ENCODE measurements at regions not wholly inside any gene's neighbourhood (a gene's known extent, or its start where the extent isn't known, plus 50 kb on each side); places are given as distances from the start of the nearest gene placed in this dataset.

DNA sequence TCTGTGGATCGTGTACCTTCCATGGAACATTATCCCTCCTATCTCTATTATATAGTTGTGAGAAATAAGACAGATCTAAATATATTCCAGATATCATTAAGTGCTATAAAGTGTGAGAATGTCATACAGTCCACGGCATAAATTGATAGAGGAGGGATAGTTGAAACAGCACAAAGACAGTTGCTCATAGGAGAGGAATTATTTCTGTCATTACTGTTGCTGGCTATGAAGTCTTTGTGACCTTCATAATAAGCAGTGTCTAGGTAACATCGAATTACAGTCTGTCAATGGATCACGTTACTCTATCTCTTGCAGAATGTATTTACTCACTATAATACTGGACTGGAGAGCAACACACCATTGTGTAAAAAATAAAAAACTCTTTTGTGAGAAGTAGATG lies 671.5 kb upstream of the PCDH20 start:
- intact Hi-C loops (cut with DNase I), result no loop called here
- no peak overlapping the region for H3K27ac ChIP-seq (ENCODE audit: low read depth in 1 of 2, low read length in 2 of 2)
- WGBS, 2 donors, result 73 to 74% methylated on average over 4 of the region's 4 CpGs

GRCh38 chr13:62085337-62086229 lies 669.9 kb upstream of the PCDH20 start:
- Histone ChIP-seq H3K9me3 (ENCODE audit: control insufficient read depth, low read length) (no peaks in the 10 kb centered on the region), H3K27ac (ENCODE audit: low read depth in 1 of 2, low read length in 2 of 2) (no peak overlapping the region), H3K36me3 (ENCODE audit: control insufficient read depth in 1 of 2, insufficient read depth in 2 of 2, low read length in 1 of 2) (no peaks in the 10 kb centered on the region), H3K4me1 (ENCODE audit: control insufficient read depth in 1 of 2, insufficient read depth in 2 of 2, low read length in 2 of 2) (no peaks in the 10 kb centered on the region), H3K4me3 (ENCODE audit: low read length in 2 of 2) (no peak overlapping the region), H3K27me3 (ENCODE audit: control insufficient read depth in 1 of 2, insufficient read depth in 2 of 2, low read length in 1 of 2) (no peaks in the 10 kb centered on the region)
- intact Hi-C loops (cut with DNase I), result no loop called here
- no peak for DNase-seq
- WGBS, 2 donors, result 38 to 39% methylated on average over 5 of the region's 5 CpGs
- ATAC-seq (ENCODE audit: low FRiP score), result no peak

More for the DNA sequence above, 671.5 kb upstream of the PCDH20 start:
- Histone ChIP-seq H3K4me1 (ENCODE audit: control insufficient read depth in 1 of 2, insufficient read depth in 2 of 2, low read length in 2 of 2) (no peaks in the 10 kb centered on the region), H3K4me3 (ENCODE audit: low read length in 2 of 2) (no peak overlapping the region), H3K9me3 (ENCODE audit: control insufficient read depth, low read length) (no peaks in the 10 kb centered on the region), H3K36me3 (ENCODE audit: control insufficient read depth in 1 of 2, insufficient read depth in 2 of 2, low read length in 1 of 2) (no peaks in the 10 kb centered on the region), H3K27me3 (ENCODE audit: control insufficient read depth in 1 of 2, insufficient read depth in 2 of 2, low read length in 1 of 2) (no peaks in the 10 kb centered on the region)
- no peak for ATAC-seq (ENCODE audit: low FRiP score)
- DNase-seq, result no peak

DNA sequence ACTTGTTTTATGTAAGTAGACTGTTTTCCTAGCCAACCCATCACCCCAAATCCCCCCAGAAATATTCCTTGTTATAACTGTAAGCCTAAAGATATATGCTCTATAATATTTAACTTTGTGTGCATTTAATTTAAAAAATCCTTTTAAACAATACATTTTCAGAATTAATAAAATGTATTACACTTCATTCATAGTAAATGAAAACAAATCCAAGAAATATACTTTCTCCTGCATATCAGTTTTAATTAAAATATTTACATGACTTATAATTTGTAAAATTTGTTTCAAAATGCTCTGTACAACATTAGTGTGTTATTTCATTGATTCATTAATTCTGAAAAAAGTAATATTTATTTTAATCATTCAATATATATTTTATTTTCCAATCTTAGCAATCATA lies 669.1 kb upstream of the PCDH20 start:
- Histone ChIP-seq H3K4me1 (ENCODE audit: control insufficient read depth in 1 of 2, insufficient read depth in 2 of 2, low read length in 2 of 2) (no peaks in the 10 kb centered on the region), H3K9me3 (ENCODE audit: control insufficient read depth, low read length) (no peaks in the 10 kb centered on the region), H3K36me3 (ENCODE audit: control insufficient read depth in 1 of 2, insufficient read depth in 2 of 2, low read length in 1 of 2) (no peaks in the 10 kb centered on the region), H3K27me3 (ENCODE audit: control insufficient read depth in 1 of 2, insufficient read depth in 2 of 2, low read length in 1 of 2) (no peaks in the 10 kb centered on the region), H3K4me3 (ENCODE audit: low read length in 2 of 2) (no peak overlapping the region), H3K27ac (ENCODE audit: low read depth in 1 of 2, low read length in 2 of 2) (no peak overlapping the region)
- ATAC-seq (ENCODE audit: low FRiP score) (no peak), DNase-seq (no peak)
- intact Hi-C loops (cut with DNase I), result no loop called here

- ATAC-seq (ENCODE audit: low FRiP score), result no peak
- intact Hi-C loops (cut with DNase I), result no loop called here
- 51 to 56% methylated on average over 4 of the region's 4 CpGs for WGBS, 2 donors
- no peak for DNase-seq
- H3K9me3 ChIP-seq (ENCODE audit: control insufficient read depth, low read length), result peaks cover 1% of the 10 kb centered on the region
- H3K27ac ChIP-seq (ENCODE audit: low read depth in 1 of 2, low read length in 2 of 2), result no peak overlapping the region
- no peaks in the 10 kb centered on the region for H3K36me3 ChIP-seq (ENCODE audit: control insufficient read depth in 1 of 2, insufficient read depth in 2 of 2, low read length in 1 of 2)
- no peaks in the 10 kb centered on the region for H3K4me1 ChIP-seq (ENCODE audit: control insufficient read depth in 1 of 2, insufficient read depth in 2 of 2, low read length in 2 of 2)
- H3K27me3 ChIP-seq (ENCODE audit: control insufficient read depth in 1 of 2, insufficient read depth in 2 of 2, low read length in 1 of 2), result no peaks in the 10 kb centered on the region
- H3K4me3 ChIP-seq (ENCODE audit: low read length in 2 of 2), result no peak overlapping the region
Observed at GRCh38 chr13:62067821-62068220, 652.2 kb upstream of the PCDH20 start.

DNA sequence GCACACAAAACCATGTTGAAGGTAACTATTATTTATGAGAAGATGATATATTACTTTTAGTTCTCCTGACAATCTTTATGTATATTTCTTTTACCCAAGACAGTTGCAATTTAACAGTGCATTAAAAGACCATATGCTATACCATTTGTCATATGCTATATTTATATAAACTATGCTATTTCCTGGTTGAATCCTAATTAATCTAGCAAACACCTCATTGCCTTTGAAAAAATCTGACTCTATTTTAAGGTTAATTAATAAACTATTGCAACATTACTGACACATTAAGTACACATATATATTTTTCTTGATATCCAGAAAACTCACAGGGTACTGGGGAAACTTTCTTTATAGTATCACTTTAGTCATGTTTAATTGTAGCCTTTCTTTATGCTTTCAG lies 649.4 kb upstream of the PCDH20 start:
- Histone ChIP-seq H3K4me1 (ENCODE audit: control insufficient read depth in 1 of 2, insufficient read depth in 2 of 2, low read length in 2 of 2) (no peaks in the 10 kb centered on the region), H3K4me3 (ENCODE audit: low read length in 2 of 2) (no peak overlapping the region), H3K27me3 (ENCODE audit: control insufficient read depth in 1 of 2, insufficient read depth in 2 of 2, low read length in 1 of 2) (no peaks in the 10 kb centered on the region), H3K36me3 (ENCODE audit: control insufficient read depth in 1 of 2, insufficient read depth in 2 of 2, low read length in 1 of 2) (no peaks in the 10 kb centered on the region), H3K9me3 (ENCODE audit: control insufficient read depth, low read length) (peaks cover 1% of the 10 kb centered on the region), H3K27ac (ENCODE audit: low read depth in 1 of 2, low read length in 2 of 2) (no peak overlapping the region)
- DNase-seq (no peak), ATAC-seq (ENCODE audit: low FRiP score) (no peak)
- intact Hi-C loops (cut with DNase I), result no loop called here

DNA sequence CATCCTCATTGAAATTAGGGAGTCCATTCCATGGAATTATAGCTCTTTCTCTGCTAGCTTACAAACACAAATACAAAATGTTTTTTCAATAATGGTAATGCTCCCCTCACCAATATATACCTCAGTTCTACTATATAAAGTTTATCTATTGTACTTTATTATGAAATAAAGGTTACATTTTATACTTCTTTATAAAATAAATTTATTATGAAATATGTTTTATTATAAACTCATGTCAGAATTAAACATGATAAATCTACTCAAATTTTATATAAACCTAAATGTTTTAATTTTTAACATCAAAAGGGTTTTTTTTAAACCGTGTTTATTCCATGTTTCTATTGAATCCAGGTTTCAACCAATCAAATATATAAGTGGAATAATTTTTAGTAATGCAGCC lies 646.1 kb upstream of the PCDH20 start:
- 62 to 77% methylated on average over 1 of the region's 1 CpG for whole genome bisulfite sequencing, 2 donors

DNA sequence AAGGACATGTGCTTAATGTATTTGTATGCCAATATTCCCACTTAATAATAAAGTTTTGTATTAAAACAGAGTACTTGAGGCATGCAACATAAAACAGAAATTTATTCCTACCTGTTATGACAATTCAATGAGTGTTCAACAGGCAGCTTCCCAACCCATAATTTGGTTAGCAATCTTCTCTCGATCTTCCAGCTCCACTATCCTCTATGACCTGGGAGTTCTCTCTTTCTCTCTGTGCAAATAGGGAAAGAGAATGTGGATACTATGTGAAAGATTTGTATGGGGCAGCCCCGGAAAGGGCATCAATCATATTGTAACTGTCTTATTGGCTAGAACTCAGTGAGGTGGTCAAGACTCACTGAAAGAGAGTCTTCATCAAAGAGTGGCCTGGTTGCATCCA lies 644.9 kb upstream of the PCDH20 start:
- ATAC-seq (ENCODE audit: low FRiP score) (no peak), DNase-seq (no peak)
- H3K9me3 ChIP-seq (ENCODE audit: control insufficient read depth, low read length), result peaks cover 1% of the 10 kb centered on the region
- no peak overlapping the region for H3K4me3 ChIP-seq (ENCODE audit: low read length in 2 of 2)
- no peaks in the 10 kb centered on the region for H3K27me3 ChIP-seq (ENCODE audit: control insufficient read depth in 1 of 2, insufficient read depth in 2 of 2, low read length in 1 of 2)
- H3K4me1 ChIP-seq (ENCODE audit: control insufficient read depth in 1 of 2, insufficient read depth in 2 of 2, low read length in 2 of 2), result no peaks in the 10 kb centered on the region
- 90 to 96% methylated on average over 2 of the region's 2 CpGs for WGBS, 2 donors
- H3K27ac ChIP-seq (ENCODE audit: low read depth in 1 of 2, low read length in 2 of 2), result no peak overlapping the region
- intact Hi-C loops (cut with DNase I), result no loop called here
- no peaks in the 10 kb centered on the region for H3K36me3 ChIP-seq (ENCODE audit: control insufficient read depth in 1 of 2, insufficient read depth in 2 of 2, low read length in 1 of 2)

More for the DNA sequence above, 646.1 kb upstream of the PCDH20 start:
- Histone ChIP-seq H3K9me3 (ENCODE audit: control insufficient read depth, low read length) (peaks cover 1% of the 10 kb centered on the region), H3K27me3 (ENCODE audit: control insufficient read depth in 1 of 2, insufficient read depth in 2 of 2, low read length in 1 of 2) (no peaks in the 10 kb centered on the region), H3K4me1 (ENCODE audit: control insufficient read depth in 1 of 2, insufficient read depth in 2 of 2, low read length in 2 of 2) (no peaks in the 10 kb centered on the region), H3K27ac (ENCODE audit: low read depth in 1 of 2, low read length in 2 of 2) (no peak overlapping the region), H3K36me3 (ENCODE audit: control insufficient read depth in 1 of 2, insufficient read depth in 2 of 2, low read length in 1 of 2) (no peaks in the 10 kb centered on the region), H3K4me3 (ENCODE audit: low read length in 2 of 2) (no peak overlapping the region)
- no peak for DNase-seq
- intact Hi-C loops (cut with DNase I), result no loop called here
- ATAC-seq (ENCODE audit: low FRiP score), result no peak

DNA sequence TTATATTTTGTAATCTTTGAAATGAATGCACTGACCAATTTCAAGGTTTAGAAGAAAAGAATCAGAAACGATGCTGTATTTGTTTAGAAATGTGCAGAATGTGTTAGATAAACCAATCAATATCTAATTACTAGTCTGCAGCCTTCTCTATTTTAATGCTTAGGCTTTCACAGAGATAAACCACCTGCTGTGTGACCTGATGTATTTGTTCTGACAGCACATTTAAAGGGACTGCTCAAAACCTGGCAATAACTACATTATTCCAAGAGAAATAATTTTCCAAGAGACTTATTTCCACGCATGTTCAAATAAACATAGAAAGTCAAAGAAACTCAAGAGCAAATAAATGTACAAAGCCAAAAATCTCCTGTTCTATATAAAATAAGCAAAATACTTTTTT lies 641.6 kb upstream of the PCDH20 start:
- no peaks in the 10 kb centered on the region for H3K9me3 ChIP-seq (ENCODE audit: control insufficient read depth, low read length)
- intact Hi-C loops (cut with DNase I), result no loop called here
- no peaks in the 10 kb centered on the region for H3K4me1 ChIP-seq (ENCODE audit: control insufficient read depth in 1 of 2, insufficient read depth in 2 of 2, low read length in 2 of 2)
- DNase-seq (no peak), ATAC-seq (ENCODE audit: low FRiP score) (no peak)
- 45 to 53% methylated on average over 2 of the region's 2 CpGs for WGBS, 2 donors
- no peak overlapping the region for H3K4me3 ChIP-seq (ENCODE audit: low read length in 2 of 2)
- H3K36me3 ChIP-seq (ENCODE audit: control insufficient read depth in 1 of 2, insufficient read depth in 2 of 2, low read length in 1 of 2), result no peaks in the 10 kb centered on the region
- no peaks in the 10 kb centered on the region for H3K27me3 ChIP-seq (ENCODE audit: control insufficient read depth in 1 of 2, insufficient read depth in 2 of 2, low read length in 1 of 2)
- H3K27ac ChIP-seq (ENCODE audit: low read depth in 1 of 2, low read length in 2 of 2), result no peak overlapping the region

- ATAC-seq (ENCODE audit: low FRiP score) (no peak), DNase-seq (no peak)
- H3K4me3 ChIP-seq (ENCODE audit: low read length in 2 of 2), result no peak overlapping the region
- WGBS, 2 donors, result 82 to 84% methylated on average over 2 of the region's 2 CpGs
- no peak overlapping the region for H3K27ac ChIP-seq (ENCODE audit: low read depth in 1 of 2, low read length in 2 of 2)
- H3K9me3 ChIP-seq (ENCODE audit: control insufficient read depth, low read length), result peaks cover 3% of the 10 kb centered on the region
- H3K36me3 ChIP-seq (ENCODE audit: control insufficient read depth in 1 of 2, insufficient read depth in 2 of 2, low read length in 1 of 2), result no peaks in the 10 kb centered on the region
- no peaks in the 10 kb centered on the region for H3K4me1 ChIP-seq (ENCODE audit: control insufficient read depth in 1 of 2, insufficient read depth in 2 of 2, low read length in 2 of 2)
- H3K27me3 ChIP-seq (ENCODE audit: control insufficient read depth in 1 of 2, insufficient read depth in 2 of 2, low read length in 1 of 2), result peaks cover 0 to 2% of the 10 kb centered on the region in 2 donors
- intact Hi-C loops (cut with DNase I), result no loop called here
Observed at GRCh38 chr13:62049992-62050391, 634.3 kb upstream of the PCDH20 start.
